ENCODE measurements at regions not wholly inside any gene's neighbourhood (a gene's known extent, or its start where the extent isn't known, plus 50 kb on each side); places are given as distances from the start of the nearest gene placed in this dataset.
"Not testable (repeated sequence)": the region's sequence is repeated elsewhere in the genome, so short reads cannot be mapped to it uniquely, and the experiment has no call there.

DNA sequence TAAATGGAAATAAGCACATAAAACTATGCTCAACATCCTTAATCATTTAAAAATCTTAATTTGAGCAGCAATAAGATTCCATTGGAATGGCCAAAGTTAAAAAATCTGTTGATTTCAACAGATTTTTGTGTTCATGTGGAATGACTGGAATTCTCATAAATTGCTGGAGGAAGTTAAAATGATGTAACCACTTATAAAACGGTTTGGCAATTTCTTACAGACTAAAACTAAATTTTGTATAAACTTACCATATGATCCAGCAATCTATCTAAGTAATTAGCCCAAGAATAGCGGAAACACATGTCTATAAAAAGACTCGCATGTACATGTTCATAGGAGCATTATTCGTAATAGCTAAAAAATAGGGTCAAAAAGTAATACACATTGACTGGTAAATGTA is 1713.6 kb downstream of the SI start:
- no peak for DNase-seq (ENCODE audit: low read depth in 4 of 4, low spot score in 3 of 4)

DNA sequence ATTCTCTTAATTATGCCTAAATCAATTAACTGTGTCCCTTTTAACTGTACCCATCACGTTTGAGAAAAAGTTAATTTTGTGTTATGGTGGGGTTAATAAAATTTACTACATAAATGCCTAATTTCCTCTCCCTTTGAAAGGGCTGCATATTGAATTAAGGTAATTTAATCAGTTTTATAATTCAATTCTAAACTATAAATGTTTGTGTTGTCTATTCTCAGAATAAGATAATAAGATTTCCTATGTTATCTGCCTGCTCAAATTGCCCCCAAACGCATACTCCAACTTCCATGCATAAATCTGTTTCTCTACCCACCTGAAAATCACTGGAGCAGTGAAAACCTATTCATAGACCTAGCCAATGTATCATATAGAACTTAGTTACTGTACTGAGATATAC is 1716.1 kb downstream of the SI start:
- DNase-seq (ENCODE audit: low read depth in 4 of 4, low spot score in 3 of 4): no peak

DNA sequence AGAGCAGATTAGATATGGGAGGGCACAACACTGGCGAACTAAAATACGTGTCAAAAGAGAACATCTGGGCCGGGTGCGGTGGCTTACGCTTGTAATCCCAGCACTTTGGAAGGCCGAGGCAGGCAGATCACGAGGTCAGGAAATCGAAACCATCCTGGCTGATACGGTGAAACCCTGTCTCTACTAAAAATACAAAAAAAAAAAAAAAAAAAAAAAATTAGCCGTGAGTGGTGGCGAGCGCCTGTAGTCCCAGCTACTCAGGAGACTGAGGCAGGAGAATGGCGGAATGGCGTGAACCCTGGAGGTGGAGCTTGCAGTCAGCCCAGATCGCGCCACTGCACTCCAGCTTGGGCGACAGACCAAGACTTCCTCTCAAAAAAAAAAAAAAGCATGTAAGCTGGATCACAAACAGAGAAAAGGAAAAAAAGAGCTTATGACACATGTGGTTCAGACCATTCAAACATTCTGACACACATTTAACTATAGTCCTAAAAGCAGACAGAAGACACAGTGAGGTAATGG is 1716.9 kb downstream of the SI start:
- DNase-seq (ENCODE audit: low read depth in 4 of 4, low spot score in 3 of 4): not testable (repeated sequence)

DNA sequence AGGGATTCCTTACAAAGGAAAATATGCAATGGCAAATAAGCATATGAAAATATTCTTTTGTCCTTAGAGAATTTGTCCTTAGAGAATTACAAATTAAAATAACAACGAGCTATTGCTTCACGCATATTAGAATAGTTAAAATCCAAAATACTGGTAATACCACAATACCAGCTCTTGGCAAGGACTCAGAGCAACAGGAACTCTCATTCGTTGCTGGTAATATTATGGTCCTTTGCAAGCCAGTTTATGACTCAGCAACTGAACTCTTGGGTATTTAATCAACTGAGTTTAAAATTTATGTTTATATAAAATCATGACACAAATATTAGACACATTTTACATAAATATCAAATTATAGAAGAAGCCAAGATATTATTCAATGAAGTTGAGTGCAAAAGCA is 1730.4 kb downstream of the SI start:
- DNase-seq (ENCODE audit: low read depth in 4 of 4, low spot score in 3 of 4): no peak

GRCh38 chr3:163335429-163335828 is 1742.9 kb downstream of the SI start:
- DNase-seq (ENCODE audit: low read depth in 4 of 4, low spot score in 3 of 4): no peak

DNA sequence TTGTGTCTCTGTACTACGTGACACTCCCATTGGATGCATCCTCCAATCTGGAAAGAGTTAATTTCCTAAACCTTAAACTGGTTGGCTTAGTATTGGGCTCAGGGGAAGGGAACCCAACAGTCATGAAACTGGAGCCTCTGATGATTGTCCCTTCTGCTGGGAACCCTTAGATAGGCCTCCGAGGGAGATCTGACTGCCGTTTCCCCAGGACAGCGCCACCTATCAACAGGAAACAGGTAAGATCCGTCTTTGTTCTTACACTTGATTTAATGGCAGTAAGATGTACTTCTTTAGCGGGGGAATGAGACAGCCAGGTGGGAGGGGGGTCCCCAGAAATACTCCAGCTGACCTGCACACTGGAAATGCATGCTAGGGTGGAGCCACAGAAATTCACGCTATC is 1749.6 kb downstream of the SI start:
- DNase-seq (ENCODE audit: low read depth in 4 of 4, low spot score in 3 of 4): no peak

- no peak for DNase-seq (ENCODE audit: low read depth in 4 of 4, low spot score in 3 of 4)
These were observed 1751.2 kb downstream of the SI start for GRCh38 chr3:163327086-163327485.

- no peak for DNase-seq (ENCODE audit: low read depth in 4 of 4, low spot score in 3 of 4)
These were observed 1762.5 kb downstream of the SI start for GRCh38 chr3:163315786-163316185.

DNA sequence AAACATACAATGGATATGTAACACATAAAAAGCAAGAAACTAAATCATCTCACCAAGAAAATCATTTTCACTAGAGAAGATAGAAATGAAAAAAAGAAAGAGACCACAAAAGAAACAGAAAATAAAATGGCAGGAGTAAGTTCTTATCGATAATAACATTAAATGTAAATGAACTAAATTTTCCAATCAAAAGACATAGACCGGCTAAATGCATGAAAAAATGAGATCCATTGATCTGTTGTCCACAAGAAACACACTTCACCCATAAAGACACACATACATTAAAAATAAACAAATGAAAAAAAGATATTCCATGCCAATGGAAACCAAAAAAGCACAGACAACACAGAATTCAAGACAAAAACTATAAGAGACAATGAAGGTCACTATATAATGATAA is 1771.9 kb downstream of the SI start:
- no peak for DNase-seq (ENCODE audit: low read depth in 4 of 4, low spot score in 3 of 4)

DNA sequence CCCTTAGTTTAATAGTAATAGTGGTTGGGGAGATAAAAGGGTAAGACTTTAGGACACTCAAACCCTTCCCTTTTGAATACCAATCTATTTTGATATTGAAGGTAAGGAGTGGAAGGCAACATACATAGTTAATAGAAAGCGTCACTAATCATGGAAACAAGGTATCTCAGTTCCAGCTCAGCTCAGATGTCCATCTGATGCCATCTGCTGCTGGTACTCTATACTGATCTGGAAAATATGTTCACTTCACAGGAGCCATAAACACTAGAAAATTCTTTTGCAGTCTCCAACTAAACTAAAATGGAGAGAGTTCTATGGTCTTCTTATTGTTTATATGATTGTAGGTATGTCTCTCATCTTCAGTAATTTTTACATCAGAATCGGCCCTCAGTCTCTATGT is 1777.1 kb downstream of the OTOL1 start:
- DNase-seq (ENCODE audit: low read depth in 4 of 4, low spot score in 3 of 4): no peak

- no peak for DNase-seq (ENCODE audit: low read depth in 4 of 4, low spot score in 3 of 4)
These were observed 1770.1 kb downstream of the OTOL1 start for GRCh38 chr3:163266731-163267130.

- no peak for DNase-seq (ENCODE audit: low read depth in 4 of 4, low spot score in 3 of 4)
These were observed 1765.0 kb downstream of the OTOL1 start for GRCh38 chr3:163261618-163262017.

DNA sequence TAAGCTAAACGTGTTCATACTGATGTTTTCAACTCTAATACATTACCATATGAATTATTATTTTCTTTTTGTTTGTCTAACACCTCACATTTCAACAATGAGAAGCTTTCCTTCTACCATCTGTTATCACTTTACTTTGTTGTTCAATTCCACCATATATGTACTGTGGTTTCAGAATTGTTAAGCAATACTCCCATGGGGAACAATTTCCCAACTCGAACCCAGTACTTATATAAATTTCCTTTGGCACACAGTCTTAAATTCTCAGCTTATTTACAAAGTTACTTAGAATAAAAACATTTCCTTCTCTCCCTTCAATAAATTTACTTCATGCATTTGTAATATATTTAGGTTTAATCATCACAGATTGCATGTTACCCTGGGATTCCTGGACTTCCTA is 1764.4 kb downstream of the OTOL1 start:
- no peak for DNase-seq (ENCODE audit: low read depth in 4 of 4, low spot score in 3 of 4)

- DNase-seq (ENCODE audit: low read depth in 4 of 4, low spot score in 3 of 4): no peak
These were observed 1721.7 kb downstream of the OTOL1 start for GRCh38 chr3:163218336-163218735.

DNA sequence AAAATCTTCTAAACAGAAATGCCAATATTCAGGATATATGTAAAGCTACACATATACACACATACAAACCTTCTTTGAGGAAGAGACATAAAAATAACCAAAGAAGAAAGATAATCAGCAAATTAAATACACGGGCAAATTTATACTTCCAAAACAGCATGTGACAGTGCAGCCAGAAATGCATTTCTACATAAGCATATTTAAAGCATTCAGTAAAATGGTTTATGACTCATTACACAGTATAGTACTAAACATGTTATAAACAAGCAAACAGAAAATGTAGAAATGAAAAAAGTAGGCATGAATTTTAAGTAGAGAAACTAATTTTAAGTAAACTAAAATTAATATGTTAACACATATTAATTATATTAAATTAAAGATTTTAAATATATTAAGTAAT is 1717.2 kb downstream of the OTOL1 start:
- DNase-seq (ENCODE audit: low read depth in 4 of 4, low spot score in 3 of 4): no peak

DNA sequence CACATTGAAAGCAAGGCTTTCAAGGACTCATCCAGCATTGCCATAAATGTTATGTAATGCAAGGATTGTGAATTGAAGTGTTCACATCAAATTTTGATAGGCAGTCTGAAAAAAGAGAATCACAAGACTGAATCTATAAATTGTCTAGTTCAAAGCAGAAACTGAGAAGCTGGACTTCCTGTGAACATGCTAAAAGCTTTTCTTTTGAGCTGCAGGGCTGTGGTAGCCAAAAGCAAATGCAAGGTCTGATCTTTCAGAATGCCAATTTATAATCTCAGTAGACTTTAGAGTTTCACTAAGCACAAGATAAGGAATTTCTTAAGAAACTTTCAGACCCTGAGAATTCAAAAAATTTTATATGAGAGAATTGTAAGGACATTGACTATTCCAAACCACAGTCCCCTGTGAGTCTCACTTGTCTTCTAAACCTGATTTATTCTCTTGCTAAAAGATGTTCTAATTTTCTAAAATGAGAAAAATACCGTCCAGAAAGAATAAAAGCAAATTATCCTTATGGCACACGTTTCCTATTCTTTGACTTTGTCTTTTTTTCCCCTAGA is 1700.3 kb downstream of the OTOL1 start:
- no peak for DNase-seq (ENCODE audit: low read depth in 4 of 4, low spot score in 3 of 4)

DNA sequence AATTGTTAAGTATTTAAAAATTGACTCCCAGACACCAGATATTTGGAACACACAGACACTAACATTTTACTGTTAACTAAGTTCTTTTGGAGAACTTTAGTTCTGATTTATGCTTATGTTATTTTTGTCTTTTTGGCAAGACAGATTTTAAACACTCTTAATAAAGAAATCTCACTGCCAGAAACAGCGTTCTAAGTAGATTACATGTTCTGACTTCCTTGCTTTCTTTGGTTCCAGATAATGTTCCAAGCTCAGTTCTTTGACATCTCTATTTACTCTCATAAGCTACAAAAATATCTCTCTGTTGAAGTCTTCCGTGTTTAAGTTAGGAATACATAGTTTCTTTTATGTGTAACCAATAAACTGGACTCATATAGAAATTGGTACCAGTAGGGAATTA is 1699.6 kb downstream of the OTOL1 start:
- DNase-seq (ENCODE audit: low read depth in 4 of 4, low spot score in 3 of 4): no peak

DNA sequence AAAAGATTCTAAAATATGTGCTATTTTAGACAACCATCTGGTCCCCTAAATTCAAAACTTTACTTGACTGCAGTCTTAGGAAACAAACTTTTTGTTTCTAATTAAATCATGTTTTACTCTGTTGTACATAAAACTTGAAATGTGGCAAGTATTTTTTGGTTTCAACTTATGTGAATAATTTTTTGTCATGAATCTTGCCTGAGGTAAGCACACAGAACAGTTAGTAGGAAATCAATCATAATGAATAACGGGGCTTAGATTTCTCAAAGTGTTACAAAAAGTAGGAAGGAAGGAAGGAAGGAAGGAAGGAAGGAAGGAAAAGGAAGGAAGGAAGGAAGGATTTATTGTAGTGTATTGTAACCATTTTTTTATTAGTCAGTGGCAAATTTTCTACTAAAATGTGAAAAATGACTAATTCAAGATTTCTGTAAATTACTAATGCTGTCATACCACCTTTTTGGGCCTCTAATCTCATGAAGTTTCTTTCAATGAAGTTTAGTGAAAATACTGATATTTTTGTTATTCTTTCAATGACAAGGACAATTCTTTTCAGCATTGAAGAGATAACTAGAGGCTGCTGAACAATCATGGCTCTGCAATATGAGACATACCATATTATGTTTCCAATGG is 1689.2 kb downstream of the OTOL1 start:
- no peak for DNase-seq (ENCODE audit: low read depth in 4 of 4, low spot score in 3 of 4)

DNA sequence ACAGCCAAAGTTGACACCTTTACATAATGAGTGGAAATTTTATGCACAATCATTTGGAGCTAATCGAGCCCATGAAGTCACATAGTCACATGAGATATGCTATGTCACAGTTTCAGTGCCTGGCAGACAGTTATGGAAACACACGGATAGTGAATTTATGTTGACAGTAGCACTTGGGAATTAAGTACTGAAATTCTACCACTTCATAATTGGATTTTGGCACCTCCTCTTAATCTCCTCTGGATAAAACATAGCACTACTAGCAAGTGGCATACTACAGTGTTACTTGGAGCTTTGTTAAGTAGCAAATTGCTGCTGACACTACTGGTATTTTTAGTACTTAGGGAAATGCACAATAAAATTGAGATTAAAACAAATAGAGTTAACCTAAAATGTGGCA is 1679.4 kb downstream of the OTOL1 start:
- no peak for DNase-seq (ENCODE audit: low read depth in 4 of 4, low spot score in 3 of 4)

DNA sequence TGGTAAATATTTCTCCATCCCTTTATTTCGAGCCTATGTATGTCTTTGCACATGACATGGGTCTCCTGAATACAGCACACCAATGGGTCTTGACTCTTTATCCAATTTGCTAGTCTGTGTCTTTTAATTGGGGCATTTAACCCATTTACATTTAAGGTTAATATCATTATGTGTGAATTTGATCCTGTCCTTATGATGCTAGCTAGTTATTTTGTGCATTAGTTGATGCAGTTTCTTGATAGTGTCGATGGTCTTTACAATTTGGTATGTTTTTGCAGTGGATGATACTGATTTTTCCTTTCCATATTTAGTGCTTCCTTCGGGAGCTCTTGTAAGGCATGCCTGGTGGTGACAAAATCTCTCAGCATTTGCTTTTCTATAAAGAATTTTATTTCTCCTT is 1675.9 kb downstream of the OTOL1 start:
- DNase-seq (ENCODE audit: low read depth in 4 of 4, low spot score in 3 of 4): not testable (repeated sequence)

GRCh38 chr3:163166197-163166596 is 1669.6 kb downstream of the OTOL1 start:
- DNase-seq (ENCODE audit: low read depth in 4 of 4, low spot score in 3 of 4): no peak

DNA sequence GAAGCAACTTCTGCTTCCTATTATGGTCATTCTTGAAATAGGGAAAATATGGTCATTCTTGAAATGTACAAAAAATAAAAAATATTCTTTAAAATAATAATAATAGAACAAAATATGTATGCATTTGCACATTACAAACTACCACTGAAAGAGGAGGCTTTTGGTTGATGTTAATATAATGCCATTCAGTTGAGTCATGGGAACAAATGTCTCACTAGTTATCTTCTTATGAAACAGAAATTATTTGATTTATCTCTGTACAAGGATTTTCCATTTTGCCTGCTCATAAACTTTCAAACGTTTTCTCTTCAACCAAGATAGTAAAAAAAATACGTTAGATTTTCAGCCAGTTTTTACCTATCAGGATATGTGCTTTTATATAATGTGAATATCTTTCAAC is 1662.7 kb downstream of the OTOL1 start:
- DNase-seq (ENCODE audit: low read depth in 4 of 4, low spot score in 3 of 4): no peak

DNA sequence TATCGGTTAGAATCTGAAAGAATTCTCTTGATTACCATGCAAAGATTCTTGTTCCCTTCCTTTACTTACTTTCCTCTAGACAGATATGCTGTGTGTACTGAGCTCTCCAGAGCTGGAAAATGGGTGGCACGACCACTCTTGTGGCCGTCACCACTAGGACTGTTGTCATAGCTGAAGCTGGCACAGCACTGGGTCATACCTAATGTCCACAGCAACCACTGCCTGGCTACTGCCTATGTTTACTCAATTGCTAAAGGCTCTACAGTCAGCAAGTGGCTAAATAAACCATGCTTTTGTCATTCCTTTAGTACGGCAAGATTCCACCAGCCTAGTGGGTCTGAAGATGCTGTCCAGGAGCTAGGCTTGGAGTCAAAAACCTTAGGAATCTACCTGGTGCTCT is 1643.0 kb downstream of the OTOL1 start:
- DNase-seq (ENCODE audit: low read depth in 4 of 4, low spot score in 3 of 4): no peak
